ENCODE measurements at regions not wholly inside any gene's neighbourhood (a gene's known extent, or its start where the extent isn't known, plus 50 kb on each side); places are given as distances from the start of the nearest gene placed in this dataset.

GRCh38 chr14:61870163-61870562 lies 107.9 kb downstream of the SNAPC1 start:
- TF ChIP-seq HNRNPK (IDR thresholded peaks at IDR 0.05; ENCODE audit: low read depth, low read length, poor library complexity, severe bottlenecking) (no peak), ZNF512B (CRISPR knock-in tag; IDR thresholded peaks at IDR 0.05; ENCODE audit: borderline replicate concordance) (no peak), ZKSCAN1 (IDR thresholded peaks at IDR 0.05; ENCODE audit: low read length) (no peak)

Measured in HepG2 (cell line).